HCT116 (cell line): ENCODE measurements at regions not wholly inside any gene's neighbourhood (a gene's known extent, or its start where the extent isn't known, plus 50 kb on each side); places are given as distances from the start of the nearest gene placed in this dataset.

Source experiments
- ATAC-seq: fragments of 200-7000 bp; cut with Tn5 transposase; 2 replicates; pipeline ENCODE4 v1.9.1; 2020; ENCODE audit warnings: mild to moderate bottlenecking, moderate library complexity
- BruUV-seq: library from RNA; stranded (reverse); fragments of 400-500 nt; replicated peaks from 2 replicates; lab custom pipeline; 2021; lab: Mats Ljungman, UMichigan
- CTCF ChIA-PET: fragments of 300-600 bp; sonication (Branson Sonifier 250); formaldehyde crosslinking; loops from one replicate; lab custom pipeline; 2021; ENCODE audit warnings: antibody characterized with exemption; lab: Charles Lee
- POLR2A ChIA-PET: fragments of 300-600, 350-600 bp; sonication (Branson Sonifier 250); formaldehyde crosslinking; loops from one replicate; lab custom pipeline; 2021; ENCODE audit warnings: antibody characterized with exemption; lab: Charles Lee
- RAD21 ChIA-PET, 2 experiments: fragments of 300-600 bp; sonication (Branson Sonifier 250); formaldehyde crosslinking; loops; one replicate each; lab custom pipeline; 2023; ENCODE audit warnings: low total read pairs in 2 of 2; ENCODE audit not compliant: uncharacterized antibody in 2 of 2, unreplicated experiment in 2 of 2, low non-redundant PET in 1 of 2; lab: Charles Lee
- DNase-seq: peaks from one replicate; pipeline ENCODE4 v3.0.0-alpha.2; 2010; ENCODE audit warnings: low read depth, low spot score
- H2AFZ ChIP-seq: fragments of 200-600 bp; shearing (Covaris generic), sonication (generic); 2 replicates; pipeline ENCODE4 v1.6.1; 2017; ENCODE audit warnings: low read depth, mixed run types, mixed read lengths, antibody characterized with exemption, low read length; ENCODE audit not compliant: poor library complexity, severe bottlenecking
- H3K27ac ChIP-seq: 2 replicates; pipeline ENCODE4 v1.5.1; 2012; ENCODE audit warnings: low read depth, low read length
- H3K27me3 ChIP-seq: fragments of 200-600 bp; sonication (generic); 2 replicates; pipeline ENCODE4 v1.6.1; 2016; ENCODE audit warnings: mixed run types, low read length, mixed read lengths; ENCODE audit not compliant: insufficient read depth
- H3K36me3 ChIP-seq, 2 experiments: fragments of 200-500 bp in 1 of 2; fragments of 200-600 bp in 1 of 2; sonication (Bioruptor generic) in 1 of 2; sonication (generic) in 1 of 2; 2 replicates each; pipeline versions ENCODE4 v1.5.1 to v1.6.1; 2014 to 2016; ENCODE audit warnings: low read length in 2 of 2, inconsistent platforms in 1 of 2, mixed read lengths in 1 of 2, mixed run types in 1 of 2; ENCODE audit not compliant: insufficient read depth in 2 of 2, control insufficient read depth in 1 of 2
- H3K4me1 ChIP-seq, 2 experiments: fragments of 200-600 bp in 1 of 2; sonication (generic) in 1 of 2; 2 replicates each; pipeline versions ENCODE4 v1.5.1 to v1.6.1; 2012 to 2017; ENCODE audit warnings: low read length in 2 of 2, inconsistent platforms in 1 of 2, mild to moderate bottlenecking in 1 of 2, mixed read lengths in 1 of 2, mixed run types in 1 of 2, moderate library complexity in 1 of 2; ENCODE audit not compliant: insufficient read depth in 2 of 2, control insufficient read depth in 1 of 2
- H3K4me2 ChIP-seq: fragments of 200-600 bp; sonication (generic); 2 replicates; pipeline ENCODE4 v1.6.1; 2017; ENCODE audit warnings: mixed run types, low read length, mixed read lengths
- H3K4me3 ChIP-seq, 2 experiments: fragments of 200-600 bp in 1 of 2; sonication (generic) in 1 of 2; replicated peaks in 1 of 2; 2 replicates each; pipeline ENCODE4 v1.5.1; 2011 to 2016; ENCODE audit warnings: low read length in 2 of 2, control low read depth in 1 of 2, low read depth in 1 of 2, mild to moderate bottlenecking in 1 of 2, mixed read lengths in 1 of 2, mixed run types in 1 of 2
- H3K79me2 ChIP-seq: fragments of 200-600 bp; sonication (generic); 2 replicates; pipeline ENCODE4 v1.6.1; 2017; ENCODE audit warnings: mild to moderate bottlenecking, mixed run types, low read length, moderate library complexity, mixed read lengths; ENCODE audit not compliant: insufficient read depth
- H3K9ac ChIP-seq: fragments of 200-600 bp; sonication (generic); 2 replicates; pipeline ENCODE4 v1.6.1; 2016; ENCODE audit warnings: low read length, mixed read lengths
- H3K9me2 ChIP-seq: fragments of 200-600 bp; sonication (generic), shearing (Covaris generic); 2 replicates; pipeline ENCODE4 v1.6.1; 2017; ENCODE audit warnings: mixed run types, mild to moderate bottlenecking, moderate library complexity; ENCODE audit not compliant: insufficient read depth
- H3K9me3 ChIP-seq, 2 experiments: fragments of 200-500 bp in 1 of 2; fragments of 200-600 bp in 1 of 2; sonication (Bioruptor generic) in 1 of 2; sonication (generic) in 1 of 2; 2 replicates each; pipeline ENCODE4 v1.6.1; 2014 to 2017; ENCODE audit warnings: low read length in 2 of 2, mixed read lengths in 2 of 2, inconsistent platforms in 1 of 2, low read depth in 1 of 2, mild to moderate bottlenecking in 1 of 2, mixed run types in 1 of 2, moderate library complexity in 1 of 2; ENCODE audit not compliant: control insufficient read depth in 1 of 2, insufficient read depth in 1 of 2
- H4K20me1 ChIP-seq: fragments of 200-600 bp; sonication (generic), shearing (Covaris generic); 2 replicates; pipeline ENCODE4 v1.6.1; 2017; ENCODE audit warnings: mixed run types, mild to moderate bottlenecking, moderate library complexity; ENCODE audit not compliant: insufficient read depth
- CEBPB ChIP-seq: IDR thresholded peaks from 2 replicates; pipeline ENCODE4 v1.6.1; 2012; ENCODE audit warnings: low read depth
- EGR1 ChIP-seq: IDR thresholded peaks from 2 replicates; pipeline ENCODE4 v1.6.1; 2012; ENCODE audit warnings: low read depth
- EZH2 ChIP-seq: fragments of 200-600 bp; sonication (generic); IDR thresholded peaks from 2 replicates; pipeline ENCODE4 v1.6.1; 2017; ENCODE audit warnings: antibody characterized with exemption, mixed run types
- FOSL1 ChIP-seq: IDR thresholded peaks from 2 replicates; pipeline ENCODE4 v1.6.1; 2012; ENCODE audit warnings: low read depth
- RAD21 ChIP-seq: IDR thresholded peaks from 2 replicates; pipeline ENCODE4 v1.6.1; 2012; ENCODE audit warnings: low read depth, mild to moderate bottlenecking
- SIN3A ChIP-seq: IDR thresholded peaks from 2 replicates; pipeline ENCODE4 v1.6.1; 2012; ENCODE audit warnings: low read depth
- YY1 ChIP-seq: IDR thresholded peaks from 2 replicates; pipeline ENCODE4 v1.6.1; 2011; ENCODE audit warnings: low read length, low read depth, moderate library complexity, mild to moderate bottlenecking; ENCODE audit not compliant: insufficient replicate concordance; ENCODE audit errors: extremely low read depth
- ZBTB33 ChIP-seq: IDR thresholded peaks from 2 replicates; pipeline ENCODE4 v1.6.1; 2011; ENCODE audit warnings: mild to moderate bottlenecking, low read length, moderate library complexity; ENCODE audit not compliant: insufficient replicate concordance; ENCODE audit errors: extremely low read depth
- ZFX ChIP-seq: fragments of 450-650 bp; IDR thresholded peaks from 2 replicates; pipeline ENCODE4 v1.6.1; 2017
- intact Hi-C: fragments of 100-400 bp; cut with micrococcal nuclease; formaldehyde crosslinking; loops from 2 replicates; pipeline ENCODE4 v1.10.0; 2022
- TF ChIP-seq, protein P1 (sequence below): IDR thresholded peaks from 2 replicates; pipeline ENCODE4 v1.6.1; 2012; ENCODE audit warnings: low read depth
- TF ChIP-seq, protein P2 (sequence below): IDR thresholded peaks from 2 replicates; pipeline ENCODE4 v1.6.1; 2012
- TF ChIP-seq, protein P3 (sequence below), 3 experiments: fragments of 200-600 bp in 1 of 3; sonication (generic) in 1 of 3; IDR thresholded peaks in 2 of 3; conservative IDR thresholded peaks in 1 of 3; 2 replicates each; pipeline ENCODE4 v1.5.1; 2012 to 2017; ENCODE audit warnings: low read depth in 2 of 3, low read length in 2 of 3, antibody characterized with exemption in 1 of 3, borderline replicate concordance in 1 of 3, control low read depth in 1 of 3, mild to moderate bottlenecking in 1 of 3, mixed read lengths in 1 of 3, mixed run types in 1 of 3, moderate library complexity in 1 of 3; ENCODE audit not compliant: insufficient read depth in 1 of 3
- TF ChIP-seq, protein P4 (sequence below): IDR thresholded peaks from 2 replicates; pipeline ENCODE4 v1.6.1; 2012

GRCh38 chr5:119953474-119953873 is 324.1 kb downstream of the FAM170A start:
- CTCF ChIA-PET: no interaction called here

More at GRCh38 chr5:119953474-119953873, 324.1 kb downstream of the FAM170A start:
- intact Hi-C loops: no loop called here
- peaks cover 0 to 4% of the 10 kb centered on the region in 2 experiments; a peak in 1 of 4 replicates for H3K9me3 ChIP-seq
- H3K9ac ChIP-seq: no peak overlapping the region
- H3K4me1 ChIP-seq: no peaks in the 10 kb centered on the region
- no peak overlapping the region for H3K4me2 ChIP-seq
- no peaks in the 10 kb centered on the region for H3K27me3 ChIP-seq
- no peaks in the 10 kb centered on the region for H3K79me2 ChIP-seq
- no TSS peak for BruUV-seq
- H3K36me3 ChIP-seq: no peaks in the 10 kb centered on the region
- no peaks in the 10 kb centered on the region for H4K20me1 ChIP-seq
- no peak overlapping the region for H3K27ac ChIP-seq
- ChIA-PET RAD21 (no interaction called here), POLR2A (no interaction called here)
- H3K4me3 ChIP-seq: no peak overlapping the region
- no peak overlapping the region for H2AFZ ChIP-seq
- DNase-seq (no peak), ATAC-seq (no peak)
- no peaks in the 10 kb centered on the region for H3K9me2 ChIP-seq
- TF ChIP-seq SIN3A: no peak
- no peak for TF ChIP-seq RAD21
- TF ChIP-seq ZBTB33: no peak
- no peak for TF ChIP-seq CEBPB
- TF ChIP-seq EGR1: no peak
- TF ChIP-seq, protein P1, sequence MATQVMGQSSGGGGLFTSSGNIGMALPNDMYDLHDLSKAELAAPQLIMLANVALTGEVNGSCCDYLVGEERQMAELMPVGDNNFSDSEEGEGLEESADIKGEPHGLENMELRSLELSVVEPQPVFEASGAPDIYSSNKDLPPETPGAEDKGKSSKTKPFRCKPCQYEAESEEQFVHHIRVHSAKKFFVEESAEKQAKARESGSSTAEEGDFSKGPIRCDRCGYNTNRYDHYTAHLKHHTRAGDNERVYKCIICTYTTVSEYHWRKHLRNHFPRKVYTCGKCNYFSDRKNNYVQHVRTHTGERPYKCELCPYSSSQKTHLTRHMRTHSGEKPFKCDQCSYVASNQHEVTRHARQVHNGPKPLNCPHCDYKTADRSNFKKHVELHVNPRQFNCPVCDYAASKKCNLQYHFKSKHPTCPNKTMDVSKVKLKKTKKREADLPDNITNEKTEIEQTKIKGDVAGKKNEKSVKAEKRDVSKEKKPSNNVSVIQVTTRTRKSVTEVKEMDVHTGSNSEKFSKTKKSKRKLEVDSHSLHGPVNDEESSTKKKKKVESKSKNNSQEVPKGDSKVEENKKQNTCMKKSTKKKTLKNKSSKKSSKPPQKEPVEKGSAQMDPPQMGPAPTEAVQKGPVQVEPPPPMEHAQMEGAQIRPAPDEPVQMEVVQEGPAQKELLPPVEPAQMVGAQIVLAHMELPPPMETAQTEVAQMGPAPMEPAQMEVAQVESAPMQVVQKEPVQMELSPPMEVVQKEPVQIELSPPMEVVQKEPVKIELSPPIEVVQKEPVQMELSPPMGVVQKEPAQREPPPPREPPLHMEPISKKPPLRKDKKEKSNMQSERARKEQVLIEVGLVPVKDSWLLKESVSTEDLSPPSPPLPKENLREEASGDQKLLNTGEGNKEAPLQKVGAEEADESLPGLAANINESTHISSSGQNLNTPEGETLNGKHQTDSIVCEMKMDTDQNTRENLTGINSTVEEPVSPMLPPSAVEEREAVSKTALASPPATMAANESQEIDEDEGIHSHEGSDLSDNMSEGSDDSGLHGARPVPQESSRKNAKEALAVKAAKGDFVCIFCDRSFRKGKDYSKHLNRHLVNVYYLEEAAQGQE: no peak
- no peak for TF ChIP-seq YY1
- TF ChIP-seq, protein P2, sequence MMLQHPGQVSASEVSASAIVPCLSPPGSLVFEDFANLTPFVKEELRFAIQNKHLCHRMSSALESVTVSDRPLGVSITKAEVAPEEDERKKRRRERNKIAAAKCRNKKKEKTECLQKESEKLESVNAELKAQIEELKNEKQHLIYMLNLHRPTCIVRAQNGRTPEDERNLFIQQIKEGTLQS: no peak
- TF ChIP-seq, protein P3, sequence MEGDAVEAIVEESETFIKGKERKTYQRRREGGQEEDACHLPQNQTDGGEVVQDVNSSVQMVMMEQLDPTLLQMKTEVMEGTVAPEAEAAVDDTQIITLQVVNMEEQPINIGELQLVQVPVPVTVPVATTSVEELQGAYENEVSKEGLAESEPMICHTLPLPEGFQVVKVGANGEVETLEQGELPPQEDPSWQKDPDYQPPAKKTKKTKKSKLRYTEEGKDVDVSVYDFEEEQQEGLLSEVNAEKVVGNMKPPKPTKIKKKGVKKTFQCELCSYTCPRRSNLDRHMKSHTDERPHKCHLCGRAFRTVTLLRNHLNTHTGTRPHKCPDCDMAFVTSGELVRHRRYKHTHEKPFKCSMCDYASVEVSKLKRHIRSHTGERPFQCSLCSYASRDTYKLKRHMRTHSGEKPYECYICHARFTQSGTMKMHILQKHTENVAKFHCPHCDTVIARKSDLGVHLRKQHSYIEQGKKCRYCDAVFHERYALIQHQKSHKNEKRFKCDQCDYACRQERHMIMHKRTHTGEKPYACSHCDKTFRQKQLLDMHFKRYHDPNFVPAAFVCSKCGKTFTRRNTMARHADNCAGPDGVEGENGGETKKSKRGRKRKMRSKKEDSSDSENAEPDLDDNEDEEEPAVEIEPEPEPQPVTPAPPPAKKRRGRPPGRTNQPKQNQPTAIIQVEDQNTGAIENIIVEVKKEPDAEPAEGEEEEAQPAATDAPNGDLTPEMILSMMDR (IDR thresholded peaks at IDR 0.05 in 2 of 3, conservative IDR thresholded peaks at IDR 0.05 in 1 of 3; ENCODE audit: borderline replicate concordance in 1 of 3, insufficient read depth in 1 of 3, low read depth in 2 of 3, low read length in 2 of 3): no peak
- TF ChIP-seq, protein P4, sequence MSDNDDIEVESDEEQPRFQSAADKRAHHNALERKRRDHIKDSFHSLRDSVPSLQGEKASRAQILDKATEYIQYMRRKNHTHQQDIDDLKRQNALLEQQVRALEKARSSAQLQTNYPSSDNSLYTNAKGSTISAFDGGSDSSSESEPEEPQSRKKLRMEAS: no peak
- no peak for TF ChIP-seq EZH2
- no peak for TF ChIP-seq ZFX
- TF ChIP-seq FOSL1: no peak
